ENCODE measurements at regions not wholly inside any gene's neighbourhood (a gene's known extent, or its start where the extent isn't known, plus 50 kb on each side); places are given as distances from the start of the nearest gene placed in this dataset.
"Not testable (repeated sequence)": the region's sequence is repeated elsewhere in the genome, so short reads cannot be mapped to it uniquely, and the experiment has no call there.

- no peak for DNase-seq
These were observed 220.0 kb upstream of the SGCG start for GRCh38 chr13:22960827-22961226.

GRCh38 chr13:22961342-22961741, 219.4 kb upstream of the SGCG start:
- DNase-seq: not testable (repeated sequence)

- no peak for DNase-seq
These were observed 218.8 kb upstream of the SGCG start for GRCh38 chr13:22961835-22962537.

- not testable (repeated sequence) for DNase-seq
These were observed 217.3 kb upstream of the SGCG start for GRCh38 chr13:22963384-22964053.

- peak; percentile 8 for DNase-seq
These were observed 216.4 kb upstream of the SGCG start for GRCh38 chr13:22964245-22964966.

GRCh38 chr13:22965011-22965857, 215.5 kb upstream of the SGCG start:
- DNase-seq: not testable (repeated sequence)

- not testable (repeated sequence) for DNase-seq
These were observed 214.9 kb upstream of the SGCG start for GRCh38 chr13:22965858-22966239.

DNA sequence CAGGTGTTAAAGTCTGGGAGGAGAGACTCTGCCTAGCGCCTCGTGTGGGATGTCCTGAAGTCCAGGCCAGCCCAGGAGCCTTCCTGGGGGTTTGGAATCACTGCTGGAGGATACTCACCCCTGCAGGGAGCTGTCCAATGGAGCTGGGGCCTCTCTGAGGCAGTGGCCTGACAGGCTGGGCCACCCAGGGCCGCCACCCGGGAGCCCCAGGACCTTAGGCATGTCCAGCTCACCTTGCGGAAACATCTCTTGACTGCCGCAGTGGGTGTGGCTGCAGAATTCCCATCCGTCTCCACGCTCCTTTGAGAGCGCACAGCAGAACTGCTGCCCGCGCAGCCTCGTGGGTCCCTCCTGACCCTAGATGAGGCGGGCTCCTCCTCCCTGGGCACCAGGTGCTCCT, 214.0 kb upstream of the SGCG start:
- not testable (repeated sequence) for DNase-seq

DNA sequence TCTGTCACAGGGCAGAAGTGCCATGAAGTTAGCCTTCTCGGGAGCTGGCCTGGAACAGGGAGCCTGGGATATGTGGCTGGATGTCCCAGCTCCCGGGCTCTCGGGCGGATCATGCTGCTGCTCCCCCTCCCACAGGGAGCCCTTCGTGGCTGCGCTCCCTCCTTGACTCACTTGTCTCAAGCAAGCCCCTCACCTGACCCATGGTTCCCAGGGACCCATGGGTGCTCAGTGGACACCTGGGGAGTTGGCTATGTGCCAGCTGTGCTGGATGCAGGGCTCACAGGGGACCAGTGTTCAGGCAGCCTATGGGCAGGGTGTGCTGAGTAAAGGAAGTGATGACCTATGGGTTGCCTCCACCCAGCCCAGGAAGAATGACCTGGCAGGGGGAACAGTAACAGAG, 213.1 kb upstream of the SGCG start:
- DNase-seq: no peak

DNA sequence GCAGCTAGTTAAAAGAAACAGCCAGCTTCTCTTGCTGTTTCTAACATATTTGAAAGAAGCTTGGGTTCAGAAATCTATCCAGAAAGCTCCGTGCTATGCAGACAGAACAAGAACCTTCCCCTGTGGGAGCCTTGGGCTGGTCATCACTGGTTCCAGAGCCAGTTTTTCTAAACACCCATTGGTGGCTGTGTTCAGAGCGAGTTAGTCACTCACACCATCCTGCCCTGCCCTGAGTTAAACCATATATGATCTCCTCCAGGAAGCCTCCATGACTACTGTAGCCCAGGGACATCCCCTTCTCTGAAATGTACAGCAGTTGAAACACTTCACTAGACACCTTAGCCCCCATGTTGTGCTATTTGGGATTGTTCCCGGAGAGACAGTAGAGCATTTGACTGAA, 200.8 kb upstream of the SGCG start:
- no peak for DNase-seq

DNA sequence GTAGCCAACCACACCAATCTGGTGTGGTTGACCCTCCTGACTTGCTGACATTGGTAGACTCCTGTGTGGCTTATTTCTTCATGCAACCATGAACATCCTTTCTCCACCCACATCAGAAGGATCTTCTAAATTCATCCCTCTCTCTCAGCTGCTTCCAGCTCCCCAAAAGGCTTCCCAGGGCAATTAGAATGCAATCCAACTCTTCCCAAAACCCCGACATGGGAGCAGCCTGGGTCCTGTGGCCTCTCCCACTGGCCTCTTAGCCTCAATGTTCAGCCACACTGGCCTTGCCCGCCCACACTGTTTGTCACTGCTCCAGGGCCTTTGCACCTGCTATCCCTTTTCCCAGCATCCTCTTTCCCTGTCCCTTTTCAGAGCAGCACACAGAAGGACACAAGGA, 199.8 kb upstream of the SGCG start:
- no peak for DNase-seq

DNA sequence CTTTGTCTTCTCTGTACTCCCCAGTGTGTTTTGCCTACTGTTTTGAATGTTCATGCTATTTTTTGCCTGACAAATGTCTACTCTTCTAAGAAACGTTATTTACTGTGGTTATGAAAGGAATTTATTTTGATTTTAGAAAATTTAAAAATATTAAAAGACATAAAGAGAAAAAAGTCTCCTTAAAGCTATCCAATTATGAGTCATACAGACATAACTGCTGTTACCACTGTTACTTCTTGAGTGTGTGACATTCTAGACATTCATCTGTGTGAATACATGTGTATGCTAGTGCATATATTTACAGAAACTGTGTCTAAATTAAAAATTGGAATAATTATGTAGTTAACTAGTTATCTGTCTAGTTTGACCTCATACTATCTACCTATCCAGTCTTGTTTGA, 187.6 kb upstream of the SGCG start:
- DNase-seq: no peak

DNA sequence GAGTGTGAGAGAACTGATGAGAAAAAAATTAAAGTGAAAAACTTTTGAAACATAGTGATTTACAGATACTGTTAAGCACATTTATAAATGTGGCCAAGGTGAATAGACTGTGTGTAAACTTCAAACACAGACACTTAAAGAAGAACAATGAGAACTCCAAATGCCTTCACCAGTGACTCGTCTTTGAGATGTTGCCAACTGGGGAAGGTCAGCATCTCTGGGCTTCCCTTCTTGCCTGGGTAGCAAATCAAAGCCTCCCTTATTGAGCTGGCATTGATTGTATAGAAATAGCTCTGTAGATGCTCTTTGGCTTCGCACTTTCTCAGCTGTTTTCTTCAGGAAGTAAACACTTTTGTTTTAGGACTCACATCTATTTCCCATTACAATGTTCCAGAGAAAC, 177.3 kb upstream of the SGCG start:
- DNase-seq: no peak

- DNase-seq: peak; percentile 88
These were observed 173.4 kb upstream of the SGCG start for GRCh38 chr13:23007426-23007825.

- DNase-seq: no peak
These were observed 162.6 kb upstream of the SGCG start for GRCh38 chr13:23018143-23018542.

- peak; percentile 77 for DNase-seq
These were observed 160.4 kb upstream of the SGCG start for GRCh38 chr13:23020246-23020843.

GRCh38 chr13:23021906-23022305, 158.9 kb upstream of the SGCG start:
- DNase-seq: peak; percentile 7

- no peak for DNase-seq
These were observed 158.1 kb upstream of the SGCG start for GRCh38 chr13:23022704-23023103.

DNA sequence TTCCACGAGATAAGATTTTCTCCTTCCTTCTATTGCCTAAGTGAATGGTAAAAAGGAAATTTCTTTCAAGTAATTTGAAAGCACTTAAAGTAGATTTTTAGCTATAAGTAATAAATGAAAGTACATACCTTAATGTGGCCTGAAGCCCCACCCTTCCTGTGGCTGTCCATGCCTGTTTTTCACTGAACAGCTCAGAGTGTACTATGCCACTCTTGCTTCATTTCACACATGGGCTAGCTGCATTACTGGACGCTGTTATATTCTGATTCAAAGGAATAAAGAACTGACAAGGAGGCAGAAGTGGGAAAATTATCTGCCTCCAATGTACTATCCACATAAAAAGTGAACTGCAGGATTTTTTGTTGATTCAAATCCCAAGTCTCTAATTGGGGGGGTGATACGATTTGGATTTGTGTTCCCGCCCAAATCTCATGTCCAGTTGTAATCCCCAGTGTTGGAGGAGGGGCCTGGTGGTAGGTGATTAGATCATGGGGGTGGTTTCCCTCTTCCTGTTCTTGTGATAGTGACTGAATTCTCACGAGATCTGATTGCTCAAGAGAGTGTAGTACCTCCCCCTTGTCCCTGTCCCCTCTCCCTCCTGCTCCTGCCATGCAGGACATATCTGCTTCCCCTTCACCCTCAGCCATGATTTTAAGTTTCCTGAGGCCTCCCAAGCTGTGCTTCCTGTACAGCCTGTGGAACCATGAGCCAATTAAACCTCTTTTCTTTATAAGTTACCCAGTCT, 154.7 kb upstream of the SGCG start:
- DNase-seq: no peak

DNA sequence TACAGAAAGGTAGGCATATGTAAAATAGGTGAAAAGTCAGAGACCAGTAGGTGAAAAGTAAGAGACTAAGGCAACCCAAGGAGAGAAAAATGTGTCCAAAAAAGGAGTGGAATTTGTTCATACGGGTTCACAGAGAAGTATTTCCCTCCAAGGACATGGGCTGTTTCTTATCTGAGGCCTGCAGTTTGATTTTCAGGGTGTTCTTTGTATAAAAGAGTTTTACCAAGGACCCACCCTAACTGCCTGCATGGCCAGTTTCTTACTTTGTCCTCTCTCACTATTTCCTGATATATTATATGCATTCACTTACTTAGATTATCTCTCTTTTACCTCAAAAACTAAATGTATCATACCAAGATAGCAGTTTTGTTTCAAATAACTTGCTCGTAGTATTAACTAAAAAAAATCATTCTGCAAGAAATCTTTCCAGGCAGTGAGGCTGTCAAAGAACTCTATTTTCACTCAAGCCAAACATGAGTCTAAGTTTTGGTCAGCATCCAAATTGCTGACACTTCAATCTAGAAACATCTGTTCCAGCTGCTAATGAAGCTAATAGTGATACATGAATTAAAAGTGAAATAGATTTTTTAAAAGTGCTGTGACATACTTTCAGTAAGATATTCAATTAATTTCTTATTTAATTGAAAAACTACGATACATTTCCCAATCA, 141.4 kb upstream of the SGCG start:
- no peak for DNase-seq

- DNase-seq: no peak
These were observed 138.6 kb upstream of the SGCG start for GRCh38 chr13:23042181-23042580.
